ENCODE measurements at regions not wholly inside any gene's neighbourhood (a gene's known extent, or its start where the extent isn't known, plus 50 kb on each side); places are given as distances from the start of the nearest gene placed in this dataset.

- Histone ChIP-seq H3K9me1 (ENCODE audit: control insufficient read depth, extremely low read depth, insufficient read depth, low read length) (no peaks in the 10 kb centered on the region), H4K20me1 (ENCODE audit: control insufficient read depth, extremely low read depth, insufficient read depth, low read length) (no peaks in the 10 kb centered on the region), H3K36me3 (ENCODE audit: control insufficient read depth in 2 of 2, extremely low read depth in 1 of 2, insufficient read depth in 2 of 2, low read length in 2 of 2) (no peaks in the 10 kb centered on the region), H3K79me2 (ENCODE audit: control insufficient read depth, insufficient read depth, low read length) (no peaks in the 10 kb centered on the region), H3K27me3 (ENCODE audit: control insufficient read depth, extremely low read depth, insufficient read depth, low read length) (no peaks in the 10 kb centered on the region), H3K4me3 (ENCODE audit: control insufficient read depth in 2 of 3, extremely low read depth in 1 of 3, insufficient read depth in 2 of 3, low read depth in 1 of 3, low read length in 3 of 3) (no peak overlapping the region), H3K4me2 (ENCODE audit: control insufficient read depth, extremely low read depth, insufficient read depth, low read depth, low read length) (no peak overlapping the region), H2AFZ (ENCODE audit: control insufficient read depth, low read length) (no peak overlapping the region), H3K9ac (ENCODE audit: control insufficient read depth, extremely low read depth, insufficient read depth, low read length) (no peak overlapping the region), H3K9me3 (ENCODE audit: control insufficient read depth, low read depth, low read length) (no peaks in the 10 kb centered on the region), H3K27ac (ENCODE audit: control insufficient read depth, insufficient read depth, low read length) (no peak overlapping the region), H3K4me1 (ENCODE audit: control insufficient read depth, extremely low read depth, insufficient read depth, low read length) (no peaks in the 10 kb centered on the region)
- no peak for FAIRE-seq
- dilution Hi-C loops (cut with MboI; ENCODE audit: extremely low pct_ligation_motif_present, low sequenced_read_pairs), result no loop called here
- no peak for TF ChIP-seq EZH2 (IDR thresholded peaks at IDR 0.05; ENCODE audit: low read length)
- no peak for DNase-seq (ENCODE audit: low read depth, low spot score)
Observed at GRCh38 chr4:130163701-130164100, 1067.7 kb downstream of the C4orf33 start.

- Histone ChIP-seq H3K36me3 (ENCODE audit: control insufficient read depth in 2 of 2, extremely low read depth in 1 of 2, insufficient read depth in 2 of 2, low read length in 2 of 2) (no peaks in the 10 kb centered on the region), H3K4me3 (ENCODE audit: control insufficient read depth in 2 of 3, extremely low read depth in 1 of 3, insufficient read depth in 2 of 3, low read depth in 1 of 3, low read length in 3 of 3) (no peak overlapping the region), H3K79me2 (ENCODE audit: control insufficient read depth, insufficient read depth, low read length) (no peaks in the 10 kb centered on the region), H3K4me2 (ENCODE audit: control insufficient read depth, extremely low read depth, insufficient read depth, low read depth, low read length) (no peak overlapping the region), H3K9me3 (ENCODE audit: control insufficient read depth, low read depth, low read length) (no peaks in the 10 kb centered on the region), H3K27ac (ENCODE audit: control insufficient read depth, insufficient read depth, low read length) (no peak overlapping the region), H3K9ac (ENCODE audit: control insufficient read depth, extremely low read depth, insufficient read depth, low read length) (no peak overlapping the region), H2AFZ (ENCODE audit: control insufficient read depth, low read length) (no peak overlapping the region), H4K20me1 (ENCODE audit: control insufficient read depth, extremely low read depth, insufficient read depth, low read length) (no peaks in the 10 kb centered on the region), H3K9me1 (ENCODE audit: control insufficient read depth, extremely low read depth, insufficient read depth, low read length) (no peaks in the 10 kb centered on the region), H3K27me3 (ENCODE audit: control insufficient read depth, extremely low read depth, insufficient read depth, low read length) (no peaks in the 10 kb centered on the region), H3K4me1 (ENCODE audit: control insufficient read depth, extremely low read depth, insufficient read depth, low read length) (no peaks in the 10 kb centered on the region)
- no peak for FAIRE-seq
- DNase-seq (ENCODE audit: low read depth, low spot score), result no peak
- dilution Hi-C loops (cut with MboI; ENCODE audit: extremely low pct_ligation_motif_present, low sequenced_read_pairs), result no loop called here
- no peak for TF ChIP-seq CTCF (optimal IDR thresholded peaks at IDR 0.05 in 1 of 3, IDR thresholded peaks at IDR 0.05 in 1 of 3, conservative IDR thresholded peaks at IDR 0.05 in 1 of 3; ENCODE audit: extremely low read depth in 1 of 3, insufficient read depth in 2 of 3, low read length in 3 of 3)
- no peak for TF ChIP-seq EZH2 (IDR thresholded peaks at IDR 0.05; ENCODE audit: low read length)
Observed at GRCh38 chr4:130165381-130165780, 1069.4 kb downstream of the C4orf33 start.

- Histone ChIP-seq H3K79me2 (ENCODE audit: control insufficient read depth, insufficient read depth, low read length) (no peaks in the 10 kb centered on the region), H3K36me3 (ENCODE audit: control insufficient read depth in 2 of 2, extremely low read depth in 1 of 2, insufficient read depth in 2 of 2, low read length in 2 of 2) (no peaks in the 10 kb centered on the region), H3K9me1 (ENCODE audit: control insufficient read depth, extremely low read depth, insufficient read depth, low read length) (no peaks in the 10 kb centered on the region), H3K9me3 (ENCODE audit: control insufficient read depth, low read depth, low read length) (no peaks in the 10 kb centered on the region), H3K9ac (ENCODE audit: control insufficient read depth, extremely low read depth, insufficient read depth, low read length) (no peak overlapping the region), H3K27ac (ENCODE audit: control insufficient read depth, insufficient read depth, low read length) (no peak overlapping the region), H3K4me2 (ENCODE audit: control insufficient read depth, extremely low read depth, insufficient read depth, low read depth, low read length) (no peak overlapping the region), H2AFZ (ENCODE audit: control insufficient read depth, low read length) (no peak overlapping the region), H3K4me3 (ENCODE audit: control insufficient read depth in 2 of 3, extremely low read depth in 1 of 3, insufficient read depth in 2 of 3, low read depth in 1 of 3, low read length in 3 of 3) (no peak overlapping the region), H4K20me1 (ENCODE audit: control insufficient read depth, extremely low read depth, insufficient read depth, low read length) (no peaks in the 10 kb centered on the region), H3K4me1 (ENCODE audit: control insufficient read depth, extremely low read depth, insufficient read depth, low read length) (no peaks in the 10 kb centered on the region), H3K27me3 (ENCODE audit: control insufficient read depth, extremely low read depth, insufficient read depth, low read length) (no peaks in the 10 kb centered on the region)
- FAIRE-seq, result no peak
- TF ChIP-seq EZH2 (IDR thresholded peaks at IDR 0.05; ENCODE audit: low read length) (no peak), CTCF (optimal IDR thresholded peaks at IDR 0.05 in 1 of 3, IDR thresholded peaks at IDR 0.05 in 1 of 3, conservative IDR thresholded peaks at IDR 0.05 in 1 of 3; ENCODE audit: extremely low read depth in 1 of 3, insufficient read depth in 2 of 3, low read length in 3 of 3) (no peak)
- dilution Hi-C loops (cut with MboI; ENCODE audit: extremely low pct_ligation_motif_present, low sequenced_read_pairs), result no loop called here
- no peak for DNase-seq (ENCODE audit: low read depth, low spot score)
Observed at GRCh38 chr4:130172156-130172555, 1076.2 kb downstream of the C4orf33 start.
